GM23338 (cell line): ENCODE measurements at regions not wholly inside any gene's neighbourhood (a gene's known extent, or its start where the extent isn't known, plus 50 kb on each side); places are given as distances from the start of the nearest gene placed in this dataset.

Experiments used
- CTCF ChIP-seq, 2 experiments: fragments of 200-600 bp in 1 of 2; sonication (generic) in 1 of 2; conservative IDR thresholded peaks; 2 replicates each; pipeline versions ENCODE4 v1.5.1 to v1.6.1; 2016 to 2017; ENCODE audit warnings: antibody characterized with exemption in 2 of 2, low read depth in 2 of 2, mild to moderate bottlenecking in 2 of 2, moderate library complexity in 1 of 2
- EZH2 ChIP-seq: fragments of 200-600 bp; sonication (generic); IDR thresholded peaks from one replicate; pipeline ENCODE4 v1.8.0; 2017; ENCODE audit warnings: antibody characterized with exemption, mild to moderate bottlenecking, low read depth; ENCODE audit not compliant: unreplicated experiment
- EZH2phosphoT487 ChIP-seq: fragments of 200-600 bp; sonication (generic); IDR thresholded peaks from one replicate; pipeline ENCODE4 v1.8.1; 2018; ENCODE audit warnings: antibody characterized with exemption; ENCODE audit not compliant: unreplicated experiment
- JUNB ChIP-seq: IDR thresholded peaks from one replicate; pipeline ENCODE4 v1.6.1; 2016; ENCODE audit warnings: antibody characterized with exemption; ENCODE audit not compliant: unreplicated experiment
- POLR2AphosphoS5 ChIP-seq: IDR thresholded peaks from 2 replicates; pipeline ENCODE4 v1.6.1; 2016; ENCODE audit warnings: antibody characterized with exemption, low read depth
- STAT1 ChIP-seq: IDR thresholded peaks from one replicate; pipeline ENCODE4 v1.6.1; 2016; ENCODE audit warnings: antibody characterized with exemption; ENCODE audit not compliant: unreplicated experiment
- ZNF114 ChIP-seq: fragments of 250-450 bp; sonication (Bioruptor Pico); IDR thresholded peaks from 2 replicates; pipeline ENCODE4 v1.5.0; 2020; ENCODE audit warnings: mild to moderate bottlenecking, moderate library complexity
- ZNF331 ChIP-seq: fragments of 250-450 bp; sonication (Bioruptor Pico); IDR thresholded peaks from 2 replicates; pipeline ENCODE4 v1.5.0; 2020; ENCODE audit warnings: low read depth, mild to moderate bottlenecking, moderate library complexity
- TF ChIP-seq, protein P1 (sequence below): IDR thresholded peaks from 2 replicates; pipeline ENCODE4 v1.6.1; 2016; ENCODE audit warnings: antibody characterized with exemption
- TF ChIP-seq, protein P2 (sequence below): IDR thresholded peaks from one replicate; pipeline ENCODE4 v1.6.1; 2018; ENCODE audit warnings: antibody characterized with exemption; ENCODE audit not compliant: unreplicated experiment

DNA sequence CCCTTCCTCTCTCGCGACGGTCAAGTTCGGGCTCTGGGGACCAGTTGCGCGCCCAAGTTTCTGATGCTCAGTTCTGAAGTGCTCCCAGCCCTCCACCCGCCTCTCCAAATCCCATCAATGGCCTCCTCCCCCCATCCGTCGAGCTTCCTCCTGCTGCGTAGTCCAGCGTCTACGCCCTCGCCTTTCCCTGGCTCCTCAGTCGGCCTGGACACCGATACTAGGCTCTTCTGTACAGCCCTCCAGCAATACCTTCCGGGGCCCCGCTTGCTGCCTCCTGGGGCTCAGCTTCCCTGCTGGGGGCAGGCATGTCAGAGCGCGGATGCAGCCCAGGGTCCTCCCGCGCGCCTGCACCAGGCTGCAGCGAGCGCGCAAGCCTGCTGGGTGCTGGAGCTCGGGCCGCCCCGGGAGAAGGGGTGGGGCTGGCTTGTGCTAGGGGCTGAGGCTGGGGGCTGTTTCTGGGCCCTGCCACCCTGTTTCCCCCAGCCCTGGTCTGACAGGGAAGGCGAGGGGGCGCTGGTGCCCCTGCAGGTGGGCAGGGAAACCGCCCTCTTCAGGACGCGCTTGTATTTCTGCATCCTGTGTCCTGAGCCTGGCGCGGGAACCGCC is 353.3 kb upstream of the SUCLG2 start:
- TF ChIP-seq CTCF (conservative IDR thresholded peaks at IDR 0.05; ENCODE audit: low read depth in 2 of 2) (peak; percentile 54 to 63), EZH2phosphoT487 (no peak), EZH2 (no peak), POLR2AphosphoS5 (no peak), JUNB (no peak), STAT1 (no peak), ZNF331 (CRISPR knock-in tag) (no peak), ZNF114 (CRISPR knock-in tag) (no peak)
- TF ChIP-seq, protein P1, sequence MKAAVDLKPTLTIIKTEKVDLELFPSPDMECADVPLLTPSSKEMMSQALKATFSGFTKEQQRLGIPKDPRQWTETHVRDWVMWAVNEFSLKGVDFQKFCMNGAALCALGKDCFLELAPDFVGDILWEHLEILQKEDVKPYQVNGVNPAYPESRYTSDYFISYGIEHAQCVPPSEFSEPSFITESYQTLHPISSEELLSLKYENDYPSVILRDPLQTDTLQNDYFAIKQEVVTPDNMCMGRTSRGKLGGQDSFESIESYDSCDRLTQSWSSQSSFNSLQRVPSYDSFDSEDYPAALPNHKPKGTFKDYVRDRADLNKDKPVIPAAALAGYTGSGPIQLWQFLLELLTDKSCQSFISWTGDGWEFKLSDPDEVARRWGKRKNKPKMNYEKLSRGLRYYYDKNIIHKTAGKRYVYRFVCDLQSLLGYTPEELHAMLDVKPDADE: no peak
- TF ChIP-seq, protein P2, sequence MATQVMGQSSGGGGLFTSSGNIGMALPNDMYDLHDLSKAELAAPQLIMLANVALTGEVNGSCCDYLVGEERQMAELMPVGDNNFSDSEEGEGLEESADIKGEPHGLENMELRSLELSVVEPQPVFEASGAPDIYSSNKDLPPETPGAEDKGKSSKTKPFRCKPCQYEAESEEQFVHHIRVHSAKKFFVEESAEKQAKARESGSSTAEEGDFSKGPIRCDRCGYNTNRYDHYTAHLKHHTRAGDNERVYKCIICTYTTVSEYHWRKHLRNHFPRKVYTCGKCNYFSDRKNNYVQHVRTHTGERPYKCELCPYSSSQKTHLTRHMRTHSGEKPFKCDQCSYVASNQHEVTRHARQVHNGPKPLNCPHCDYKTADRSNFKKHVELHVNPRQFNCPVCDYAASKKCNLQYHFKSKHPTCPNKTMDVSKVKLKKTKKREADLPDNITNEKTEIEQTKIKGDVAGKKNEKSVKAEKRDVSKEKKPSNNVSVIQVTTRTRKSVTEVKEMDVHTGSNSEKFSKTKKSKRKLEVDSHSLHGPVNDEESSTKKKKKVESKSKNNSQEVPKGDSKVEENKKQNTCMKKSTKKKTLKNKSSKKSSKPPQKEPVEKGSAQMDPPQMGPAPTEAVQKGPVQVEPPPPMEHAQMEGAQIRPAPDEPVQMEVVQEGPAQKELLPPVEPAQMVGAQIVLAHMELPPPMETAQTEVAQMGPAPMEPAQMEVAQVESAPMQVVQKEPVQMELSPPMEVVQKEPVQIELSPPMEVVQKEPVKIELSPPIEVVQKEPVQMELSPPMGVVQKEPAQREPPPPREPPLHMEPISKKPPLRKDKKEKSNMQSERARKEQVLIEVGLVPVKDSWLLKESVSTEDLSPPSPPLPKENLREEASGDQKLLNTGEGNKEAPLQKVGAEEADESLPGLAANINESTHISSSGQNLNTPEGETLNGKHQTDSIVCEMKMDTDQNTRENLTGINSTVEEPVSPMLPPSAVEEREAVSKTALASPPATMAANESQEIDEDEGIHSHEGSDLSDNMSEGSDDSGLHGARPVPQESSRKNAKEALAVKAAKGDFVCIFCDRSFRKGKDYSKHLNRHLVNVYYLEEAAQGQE: no peak
